ENCODE measurements at regions not wholly inside any gene's neighbourhood (a gene's known extent, or its start where the extent isn't known, plus 50 kb on each side); places are given as distances from the start of the nearest gene placed in this dataset.
"Not testable (repeated sequence)": the region's sequence is repeated elsewhere in the genome, so short reads cannot be mapped to it uniquely, and the experiment has no call there.

DNA sequence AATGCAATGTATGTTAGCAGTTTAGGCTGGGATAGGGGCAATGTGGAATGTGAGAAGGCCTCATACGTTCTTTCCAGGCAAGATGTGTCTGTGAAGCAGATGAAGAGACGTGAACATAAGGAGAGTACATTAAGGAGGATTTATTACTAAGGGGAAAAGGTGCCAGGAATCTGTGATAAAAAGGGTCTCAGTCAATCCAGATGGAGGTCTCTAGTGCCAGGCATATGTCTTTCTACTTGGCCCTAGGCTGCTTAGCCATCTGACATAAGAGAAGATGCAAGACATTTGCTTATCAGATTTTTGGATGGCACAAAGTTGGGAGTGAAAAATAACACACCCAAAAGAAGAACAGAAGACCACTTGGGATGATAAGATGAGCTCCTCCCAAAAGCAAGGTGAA is 93.0 kb upstream of the PRKG2 start:
- H3K36me3 ChIP-seq (ENCODE audit: control insufficient read depth in 1 of 2, insufficient read depth in 2 of 2, low read length in 1 of 2) = no peaks in the 10 kb centered on the region
- no peaks in the 10 kb centered on the region for H3K27me3 ChIP-seq (ENCODE audit: control insufficient read depth in 1 of 2, insufficient read depth in 2 of 2, low read length in 1 of 2)
- WGBS, 2 donors = 31 to 48% methylated on average over 2 of the region's 2 CpGs
- H3K9me3 ChIP-seq (ENCODE audit: control insufficient read depth, low read length) = no peaks in the 10 kb centered on the region
- intact Hi-C loops (cut with DNase I) = no loop called here
- DNase-seq = no peak
- no peak overlapping the region for H3K27ac ChIP-seq (ENCODE audit: low read depth in 1 of 2, low read length in 2 of 2)
- H3K4me1 ChIP-seq (ENCODE audit: control insufficient read depth in 1 of 2, insufficient read depth in 2 of 2, low read length in 2 of 2) = no peaks in the 10 kb centered on the region
- no peak for ATAC-seq (ENCODE audit: low FRiP score)
- H3K4me3 ChIP-seq (ENCODE audit: low read length in 2 of 2) = no peak overlapping the region

DNA sequence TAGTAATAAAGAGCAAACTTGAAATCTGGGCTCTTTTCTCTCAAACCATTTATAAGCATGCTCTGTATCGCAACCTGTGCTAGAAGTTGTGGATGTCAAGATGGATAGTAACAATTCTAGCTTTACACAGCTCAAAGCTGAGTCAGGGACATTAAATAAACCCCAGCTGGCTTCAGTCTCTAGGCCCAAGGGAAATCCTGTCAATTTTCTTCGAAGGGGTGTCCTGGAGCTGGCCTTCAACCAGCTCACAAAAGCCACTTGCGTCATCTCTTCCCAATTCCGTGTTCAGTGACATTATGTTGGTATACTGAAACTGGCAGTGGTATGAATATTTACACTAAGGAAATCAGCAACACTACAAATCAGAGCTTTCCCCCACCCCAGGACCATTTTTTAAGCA is 89.8 kb upstream of the PRKG2 start:
- 66 to 70% methylated on average over 4 of the region's 4 CpGs for WGBS, 2 donors
- intact Hi-C loops (cut with DNase I) = no loop called here
- ATAC-seq (ENCODE audit: low FRiP score) (no peak), DNase-seq (no peak)
- Histone ChIP-seq H3K4me3 (ENCODE audit: low read length in 2 of 2) (no peak overlapping the region), H3K27ac (ENCODE audit: low read depth in 1 of 2, low read length in 2 of 2) (no peak overlapping the region), H3K27me3 (ENCODE audit: control insufficient read depth in 1 of 2, insufficient read depth in 2 of 2, low read length in 1 of 2) (no peaks in the 10 kb centered on the region), H3K9me3 (ENCODE audit: control insufficient read depth, low read length) (no peaks in the 10 kb centered on the region), H3K36me3 (ENCODE audit: control insufficient read depth in 1 of 2, insufficient read depth in 2 of 2, low read length in 1 of 2) (no peaks in the 10 kb centered on the region), H3K4me1 (ENCODE audit: control insufficient read depth in 1 of 2, insufficient read depth in 2 of 2, low read length in 2 of 2) (no peaks in the 10 kb centered on the region)

DNA sequence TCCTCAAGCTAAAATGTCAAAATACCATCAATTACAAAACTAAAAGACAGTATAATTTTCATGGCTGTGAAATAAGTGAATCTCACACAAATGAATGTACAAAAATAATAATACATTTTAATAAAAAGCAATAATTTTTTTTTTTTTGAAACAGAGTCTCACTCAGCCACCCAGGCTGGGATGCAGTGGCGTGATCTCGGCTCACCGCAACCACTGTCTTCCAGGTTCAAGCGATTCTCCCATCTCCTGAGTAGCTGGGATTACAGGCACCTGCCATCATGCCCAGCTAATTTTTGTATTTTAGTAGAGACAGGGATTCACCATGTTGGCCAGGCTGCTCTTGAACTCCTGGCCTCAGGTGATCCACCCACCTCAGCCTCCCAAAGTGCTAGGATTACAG is 85.3 kb upstream of the PRKG2 start:
- H3K27ac ChIP-seq (ENCODE audit: low read depth in 1 of 2, low read length in 2 of 2); H3K36me3 ChIP-seq (ENCODE audit: control insufficient read depth in 1 of 2, insufficient read depth in 2 of 2, low read length in 1 of 2); DNase-seq; ATAC-seq (ENCODE audit: low FRiP score); H3K27me3 ChIP-seq (ENCODE audit: control insufficient read depth in 1 of 2, insufficient read depth in 2 of 2, low read length in 1 of 2); H3K9me3 ChIP-seq (ENCODE audit: control insufficient read depth, low read length); H3K4me3 ChIP-seq (ENCODE audit: low read length in 2 of 2); H3K4me1 ChIP-seq (ENCODE audit: control insufficient read depth in 1 of 2, insufficient read depth in 2 of 2, low read length in 2 of 2); intact Hi-C loops (cut with DNase I): not testable (repeated sequence)
- 94 to 96% methylated on average over 4 of the region's 4 CpGs for WGBS, 2 donors

DNA sequence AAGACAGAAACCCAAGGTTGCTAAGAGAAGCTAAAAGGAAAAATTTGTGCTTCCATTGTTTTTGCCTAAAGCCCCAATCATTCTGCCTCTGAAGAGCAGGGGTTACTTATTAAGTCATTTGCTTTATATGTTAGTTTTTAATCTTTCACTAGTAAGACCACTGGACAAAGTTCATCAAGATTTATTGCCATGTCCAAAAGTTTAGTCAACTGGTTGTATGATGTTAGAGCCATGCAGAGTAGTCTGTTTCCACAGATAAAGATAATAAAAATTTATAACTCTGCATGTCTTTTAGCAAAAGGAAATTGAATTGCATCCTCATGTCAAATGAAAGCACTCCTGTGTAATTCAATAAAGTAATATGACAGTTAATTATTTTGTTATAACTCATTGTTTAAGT is 75.8 kb upstream of the PRKG2 start:
- intact Hi-C loops (cut with DNase I) = no loop called here
- Histone ChIP-seq H3K9me3 (ENCODE audit: control insufficient read depth, low read length) (no peaks in the 10 kb centered on the region), H3K4me1 (ENCODE audit: control insufficient read depth in 1 of 2, insufficient read depth in 2 of 2, low read length in 2 of 2) (no peaks in the 10 kb centered on the region), H3K27me3 (ENCODE audit: control insufficient read depth in 1 of 2, insufficient read depth in 2 of 2, low read length in 1 of 2) (no peaks in the 10 kb centered on the region), H3K27ac (ENCODE audit: low read depth in 1 of 2, low read length in 2 of 2) (no peak overlapping the region), H3K36me3 (ENCODE audit: control insufficient read depth in 1 of 2, insufficient read depth in 2 of 2, low read length in 1 of 2) (no peaks in the 10 kb centered on the region), H3K4me3 (ENCODE audit: low read length in 2 of 2) (no peak overlapping the region)
- DNase-seq (no peak), ATAC-seq (ENCODE audit: low FRiP score) (no peak)

DNA sequence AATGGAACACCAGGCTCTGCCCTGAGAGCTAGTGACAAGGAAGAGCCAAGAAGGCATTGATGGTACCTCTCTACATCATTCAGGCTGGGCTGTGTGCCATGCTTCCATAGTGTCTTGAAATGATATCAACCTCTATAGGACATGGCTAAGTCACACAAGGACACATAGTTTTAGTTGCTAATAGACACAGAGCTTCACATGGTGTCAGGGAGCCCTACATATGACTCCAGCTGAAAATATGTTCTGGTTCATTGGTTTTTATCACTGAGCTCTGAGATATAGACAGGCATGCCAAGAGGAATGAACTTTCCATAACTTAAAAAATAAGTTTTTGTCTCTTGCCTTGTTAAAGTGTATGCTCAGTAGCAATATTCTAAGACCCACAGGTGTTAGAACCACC is 72.1 kb upstream of the PRKG2 start:
- Histone ChIP-seq H3K36me3 (ENCODE audit: control insufficient read depth in 1 of 2, insufficient read depth in 2 of 2, low read length in 1 of 2) (no peaks in the 10 kb centered on the region), H3K4me3 (ENCODE audit: low read length in 2 of 2) (no peak overlapping the region), H3K27me3 (ENCODE audit: control insufficient read depth in 1 of 2, insufficient read depth in 2 of 2, low read length in 1 of 2) (no peaks in the 10 kb centered on the region), H3K27ac (ENCODE audit: low read depth in 1 of 2, low read length in 2 of 2) (no peak overlapping the region), H3K9me3 (ENCODE audit: control insufficient read depth, low read length) (no peaks in the 10 kb centered on the region), H3K4me1 (ENCODE audit: control insufficient read depth in 1 of 2, insufficient read depth in 2 of 2, low read length in 2 of 2) (no peaks in the 10 kb centered on the region)
- DNase-seq (no peak), ATAC-seq (ENCODE audit: low FRiP score) (no peak)
- intact Hi-C loops (cut with DNase I) = no loop called here

DNA sequence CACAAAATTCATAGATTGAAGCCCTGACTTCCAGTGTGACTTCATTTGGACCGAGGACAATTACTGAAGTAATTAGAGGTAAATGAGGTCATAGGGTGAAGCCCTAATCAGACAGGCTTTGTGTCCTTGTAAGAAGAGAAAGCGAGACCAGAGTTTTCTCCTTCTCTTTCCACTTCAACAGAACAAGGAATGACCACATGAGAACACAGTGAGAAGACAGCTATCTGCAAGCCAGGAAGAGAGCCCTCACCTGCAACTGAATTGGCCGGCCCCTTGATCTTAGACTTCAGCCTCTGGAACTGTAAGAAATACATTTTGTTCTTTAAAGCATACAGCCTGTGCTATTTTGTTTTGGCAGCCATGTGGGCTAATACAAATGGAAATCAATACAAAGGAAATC is 67.1 kb upstream of the PRKG2 start:
- intact Hi-C loops (cut with DNase I) = no loop called here
- Histone ChIP-seq H3K27me3 (ENCODE audit: control insufficient read depth in 1 of 2, insufficient read depth in 2 of 2, low read length in 1 of 2) (no peaks in the 10 kb centered on the region), H3K4me3 (ENCODE audit: low read length in 2 of 2) (no peak overlapping the region), H3K9me3 (ENCODE audit: control insufficient read depth, low read length) (no peaks in the 10 kb centered on the region), H3K36me3 (ENCODE audit: control insufficient read depth in 1 of 2, insufficient read depth in 2 of 2, low read length in 1 of 2) (no peaks in the 10 kb centered on the region), H3K4me1 (ENCODE audit: control insufficient read depth in 1 of 2, insufficient read depth in 2 of 2, low read length in 2 of 2) (no peaks in the 10 kb centered on the region), H3K27ac (ENCODE audit: low read depth in 1 of 2, low read length in 2 of 2) (no peak overlapping the region)
- ATAC-seq (ENCODE audit: low FRiP score) (no peak), DNase-seq (no peak)
- 69 to 80% methylated on average over 3 of the region's 3 CpGs for WGBS, 2 donors

DNA sequence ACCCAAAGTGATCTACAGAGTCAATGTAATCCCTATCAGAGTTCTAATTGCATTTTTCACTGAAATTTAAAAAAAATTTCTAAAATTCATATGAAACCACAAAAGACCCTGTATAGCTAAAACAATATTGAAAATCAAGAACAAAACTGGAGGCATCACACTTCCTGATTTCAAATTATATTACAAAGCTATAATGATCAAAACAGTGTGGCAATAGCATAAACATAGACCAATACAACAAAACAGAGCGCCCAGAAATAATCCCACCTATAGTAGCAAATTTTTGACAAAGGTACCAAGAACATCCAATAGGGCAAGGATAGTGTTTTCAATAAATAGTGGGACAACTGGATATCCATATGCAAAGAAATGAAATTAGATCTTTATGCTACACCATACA is 59.4 kb upstream of the PRKG2 start:
- Histone ChIP-seq H3K27ac (ENCODE audit: low read depth in 1 of 2, low read length in 2 of 2) (no peak overlapping the region), H3K4me3 (ENCODE audit: low read length in 2 of 2) (no peak overlapping the region), H3K9me3 (ENCODE audit: control insufficient read depth, low read length) (peaks cover 1% of the 10 kb centered on the region), H3K27me3 (ENCODE audit: control insufficient read depth in 1 of 2, insufficient read depth in 2 of 2, low read length in 1 of 2) (no peaks in the 10 kb centered on the region), H3K4me1 (ENCODE audit: control insufficient read depth in 1 of 2, insufficient read depth in 2 of 2, low read length in 2 of 2) (no peaks in the 10 kb centered on the region), H3K36me3 (ENCODE audit: control insufficient read depth in 1 of 2, insufficient read depth in 2 of 2, low read length in 1 of 2) (no peaks in the 10 kb centered on the region)
- DNase-seq (no peak), ATAC-seq (ENCODE audit: low FRiP score) (no peak)
- WGBS, 2 donors = 93 to 97% methylated on average over 1 of the region's 1 CpG
- intact Hi-C loops (cut with DNase I) = no loop called here

DNA sequence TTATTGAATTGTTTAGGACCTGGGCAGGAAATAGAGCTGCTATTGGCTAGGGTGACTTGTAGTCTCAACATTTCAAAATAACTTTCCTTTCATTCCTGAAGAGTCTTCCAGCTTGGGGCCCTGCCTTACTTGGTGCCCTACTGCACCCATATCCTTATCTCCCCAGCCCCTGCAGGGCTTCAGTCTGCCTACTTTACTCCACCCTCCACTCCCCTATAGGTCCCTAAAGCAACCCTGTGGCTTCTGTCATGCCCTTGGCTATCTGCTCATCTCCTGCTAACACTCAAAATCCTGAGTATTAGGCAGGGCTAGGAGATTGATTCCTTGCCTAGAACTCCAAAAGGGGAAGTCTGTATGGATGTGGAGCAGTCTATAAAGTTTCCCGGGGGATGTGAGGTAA is 57.6 kb upstream of the PRKG2 start:
- intact Hi-C loops (cut with DNase I) = no loop called here
- H3K4me3 ChIP-seq (ENCODE audit: low read length in 2 of 2) = no peak overlapping the region
- peaks cover 1% of the 10 kb centered on the region for H3K9me3 ChIP-seq (ENCODE audit: control insufficient read depth, low read length)
- no peaks in the 10 kb centered on the region for H3K4me1 ChIP-seq (ENCODE audit: control insufficient read depth in 1 of 2, insufficient read depth in 2 of 2, low read length in 2 of 2)
- H3K27me3 ChIP-seq (ENCODE audit: control insufficient read depth in 1 of 2, insufficient read depth in 2 of 2, low read length in 1 of 2) = no peaks in the 10 kb centered on the region
- no peak overlapping the region for H3K27ac ChIP-seq (ENCODE audit: low read depth in 1 of 2, low read length in 2 of 2)
- no peaks in the 10 kb centered on the region for H3K36me3 ChIP-seq (ENCODE audit: control insufficient read depth in 1 of 2, insufficient read depth in 2 of 2, low read length in 1 of 2)
- DNase-seq = no peak
- ATAC-seq (ENCODE audit: low FRiP score) = no peak
- 73 to 80% methylated on average over 1 of the region's 1 CpG for WGBS, 2 donors

All from aorta (tissue), 5 donors.